GM23248 (cell line): ENCODE measurements at regions not wholly inside any gene's neighbourhood (a gene's known extent, or its start where the extent isn't known, plus 50 kb on each side); places are given as distances from the start of the nearest gene placed in this dataset.

Source experiments
- DNase-seq: peaks from one replicate; pipeline ENCODE4 v3.0.0-alpha.2; 2015
- H2AFZ ChIP-seq: fragments of 200-600 bp; sonication (generic); 2 replicates; pipeline ENCODE4 v1.6.1; 2016; ENCODE audit warnings: antibody characterized with exemption
- H3F3A ChIP-seq: fragments of 200-600 bp; sonication (generic); 2 replicates; pipeline ENCODE4 v1.6.1; 2016; ENCODE audit warnings: mild to moderate bottlenecking, antibody characterized with exemption, mixed run types; ENCODE audit not compliant: insufficient read depth
- H3K27ac ChIP-seq: fragments of 200-600 bp; sonication (generic); 2 replicates; pipeline ENCODE4 v1.5.1; 2016; ENCODE audit warnings: mild to moderate bottlenecking
- H3K27me3 ChIP-seq: fragments of 200-600 bp; sonication (generic); replicated peaks from 2 replicates; pipeline ENCODE4 v1.6.1; 2016; ENCODE audit warnings: mild to moderate bottlenecking; ENCODE audit not compliant: insufficient read depth
- H3K36me3 ChIP-seq: fragments of 200-600 bp; sonication (generic); 2 replicates; pipeline ENCODE4 v1.6.1; 2016; ENCODE audit warnings: low read depth, mild to moderate bottlenecking
- H3K4me1 ChIP-seq: fragments of 200-600 bp; sonication (generic); 2 replicates; pipeline ENCODE4 v1.6.1; 2016; ENCODE audit warnings: mild to moderate bottlenecking; ENCODE audit not compliant: insufficient read depth
- H3K4me2 ChIP-seq: fragments of 200-600 bp; sonication (generic); one replicate; pipeline ENCODE4 v1.6.1; 2016; ENCODE audit warnings: mild to moderate bottlenecking; ENCODE audit not compliant: unreplicated experiment
- H3K4me3 ChIP-seq: fragments of 200-600 bp; sonication (generic); 2 replicates; pipeline ENCODE4 v1.5.1; 2016; ENCODE audit warnings: mild to moderate bottlenecking
- H3K79me2 ChIP-seq: fragments of 200-600 bp; sonication (generic); 2 replicates; pipeline ENCODE4 v1.6.1; 2016; ENCODE audit warnings: mild to moderate bottlenecking; ENCODE audit not compliant: insufficient read depth
- H3K9ac ChIP-seq: fragments of 200-600 bp; sonication (generic); 2 replicates; pipeline ENCODE4 v1.6.1; 2016; ENCODE audit warnings: mild to moderate bottlenecking
- H3K9me2 ChIP-seq: fragments of 200-600 bp; sonication (generic); 2 replicates; pipeline ENCODE4 v1.6.1; 2016; ENCODE audit warnings: mixed run types, mild to moderate bottlenecking, moderate library complexity; ENCODE audit not compliant: insufficient read depth
- H3K9me3 ChIP-seq: fragments of 200-600 bp; sonication (generic); one replicate; pipeline ENCODE4 v1.6.1; 2017; ENCODE audit warnings: low read depth
- H4K20me1 ChIP-seq: fragments of 200-600 bp; sonication (generic); 2 replicates; pipeline ENCODE4 v1.6.0; 2016; ENCODE audit not compliant: insufficient read depth
- EZH2 ChIP-seq: fragments of 200-600 bp; sonication (generic); IDR thresholded peaks from 2 replicates; pipeline ENCODE4 v1.6.1; 2018; ENCODE audit warnings: antibody characterized with exemption, mild to moderate bottlenecking; ENCODE audit not compliant: insufficient read depth, poor library complexity, severe bottlenecking
- EZH2phosphoT487 ChIP-seq: fragments of 200-600 bp; sonication (generic); IDR thresholded peaks from 2 replicates; pipeline ENCODE4 v1.6.1; 2018; ENCODE audit warnings: antibody characterized with exemption, moderate library complexity, mild to moderate bottlenecking, low read depth; ENCODE audit not compliant: insufficient read depth
- WGBS, 2 experiments: methylation state at CpG; one replicate each; pipeline ENCODE4 v1.1.6; 2015 to 2017; ENCODE audit warnings: low lambda C conversion rate in 2 of 2, low coverage in 1 of 2; ENCODE audit errors: missing lambda C conversion rate in 2 of 2; 5-methylcytosine and 5-hydroxymethylcytosine counted together
- in situ Hi-C: fragments of 300-500 bp; cut with MboI; formaldehyde crosslinking; loops from 2 replicates; pipeline ENCODE4 v1.15.0; 2020

GRCh38 chrX:122501652-122502051 is 682.4 kb upstream of the GRIA3 start:
- H4K20me1 ChIP-seq, result no peaks in the 10 kb centered on the region
- H3K9me3 ChIP-seq, result no peaks in the 10 kb centered on the region
- no peak overlapping the region for H2AFZ ChIP-seq
- in situ Hi-C loops, result no loop called here
- H3F3A ChIP-seq, result no peaks in the 10 kb centered on the region
- H3K79me2 ChIP-seq, result no peaks in the 10 kb centered on the region
- H3K27ac ChIP-seq, result no peak overlapping the region
- H3K4me1 ChIP-seq, result no peaks in the 10 kb centered on the region
- no peaks in the 10 kb centered on the region for H3K36me3 ChIP-seq
- no peak overlapping the region for H3K4me2 ChIP-seq
- H3K27me3 ChIP-seq, result no peaks in the 10 kb centered on the region
- WGBS, 2 experiments, result 67 to 80% methylated on average over 3 of the region's 3 CpGs
- TF ChIP-seq EZH2phosphoT487 (no peak), EZH2 (no peak)
- H3K4me3 ChIP-seq, result no peak overlapping the region
- no peak overlapping the region for H3K9ac ChIP-seq
- no peaks in the 10 kb centered on the region for H3K9me2 ChIP-seq
- DNase-seq, result no peak

- Histone ChIP-seq H4K20me1 (no peaks in the 10 kb centered on the region), H3K9me2 (no peaks in the 10 kb centered on the region), H3F3A (no peaks in the 10 kb centered on the region), H3K9ac (no peak overlapping the region), H3K27ac (no peak overlapping the region), H3K27me3 (no peaks in the 10 kb centered on the region), H3K4me3 (no peak overlapping the region), H3K4me1 (no peaks in the 10 kb centered on the region), H3K4me2 (no peak overlapping the region), H3K9me3 (no peaks in the 10 kb centered on the region), H2AFZ (no peak overlapping the region), H3K36me3 (no peaks in the 10 kb centered on the region), H3K79me2 (no peaks in the 10 kb centered on the region)
- WGBS, 2 experiments, result 39 to 45% methylated on average over 3 of the region's 3 CpGs
- in situ Hi-C loops, result no loop called here
- peak; percentile 25 for DNase-seq
- TF ChIP-seq EZH2phosphoT487 (no peak), EZH2 (no peak)
Measured at GRCh38 chrX:122504026-122504425, 680.1 kb upstream of the GRIA3 start.

GRCh38 chrX:122512561-122513072 is 671.5 kb upstream of the GRIA3 start:
- Histone ChIP-seq H3K9me2 (no peaks in the 10 kb centered on the region), H3K27me3 (no peaks in the 10 kb centered on the region), H3K9me3 (no peaks in the 10 kb centered on the region), H3K27ac (no peak overlapping the region), H3F3A (peaks cover 4% of the 10 kb centered on the region; the same call in 1 of the 2 replicates), H3K9ac (no peak overlapping the region), H3K79me2 (no peaks in the 10 kb centered on the region), H3K36me3 (no peaks in the 10 kb centered on the region), H4K20me1 (no peaks in the 10 kb centered on the region), H2AFZ (no peak overlapping the region), H3K4me3 (no peak overlapping the region), H3K4me2 (no peak overlapping the region), H3K4me1 (peaks cover 4% of the 10 kb centered on the region; the same call in 1 of the 2 replicates)
- peak; percentile 41 for DNase-seq
- in situ Hi-C loops, result no loop called here
- 73 to 89% methylated on average over 3 of the region's 3 CpGs for WGBS, 2 experiments
- TF ChIP-seq EZH2phosphoT487, result no peak
- no peak for TF ChIP-seq EZH2

GRCh38 chrX:122517786-122518185 is 666.3 kb upstream of the GRIA3 start:
- DNase-seq, result peak; percentile 24

GRCh38 chrX:122545778-122546177 is 638.3 kb upstream of the GRIA3 start:
- H3K9me2 ChIP-seq, result no peaks in the 10 kb centered on the region
- no peak overlapping the region for H3K27ac ChIP-seq
- no peaks in the 10 kb centered on the region for H3K36me3 ChIP-seq
- TF ChIP-seq EZH2, result no peak
- no peaks in the 10 kb centered on the region for H3K4me1 ChIP-seq
- no peak overlapping the region for H2AFZ ChIP-seq
- H3F3A ChIP-seq, result no peaks in the 10 kb centered on the region
- H4K20me1 ChIP-seq, result no peaks in the 10 kb centered on the region
- H3K79me2 ChIP-seq, result no peaks in the 10 kb centered on the region
- in situ Hi-C loops, result no loop called here
- no peak overlapping the region for H3K9ac ChIP-seq
- H3K4me3 ChIP-seq, result no peak overlapping the region
- no peak overlapping the region for H3K4me2 ChIP-seq
- DNase-seq, result no peak
- H3K27me3 ChIP-seq, result no peaks in the 10 kb centered on the region
- H3K9me3 ChIP-seq, result no peaks in the 10 kb centered on the region

More at GRCh38 chrX:122517786-122518185, 666.3 kb upstream of the GRIA3 start:
- no peak overlapping the region for H3K4me2 ChIP-seq
- H3K4me1 ChIP-seq, result no peaks in the 10 kb centered on the region
- H3K36me3 ChIP-seq, result no peaks in the 10 kb centered on the region
- no peak overlapping the region for H3K27ac ChIP-seq
- H3K9ac ChIP-seq, result no peak overlapping the region
- H3F3A ChIP-seq, result peaks cover 10% of the 10 kb centered on the region; the same call in 1 of the 2 replicates
- TF ChIP-seq EZH2 (no peak), EZH2phosphoT487 (no peak)
- no peaks in the 10 kb centered on the region for H3K9me3 ChIP-seq
- H2AFZ ChIP-seq, result no peak overlapping the region
- no peaks in the 10 kb centered on the region for H3K79me2 ChIP-seq
- H4K20me1 ChIP-seq, result no peaks in the 10 kb centered on the region
- no peak overlapping the region for H3K4me3 ChIP-seq
- in situ Hi-C loops, result no loop called here
- H3K9me2 ChIP-seq, result no peaks in the 10 kb centered on the region
- H3K27me3 ChIP-seq, result no peaks in the 10 kb centered on the region
